K562 (cell line): ENCODE measurements at regions not wholly inside any gene's neighbourhood (a gene's known extent, or its start where the extent isn't known, plus 50 kb on each side); places are given as distances from the start of the nearest gene placed in this dataset.

Experiments
- ETS2 ChIP-seq: IDR thresholded peaks from 2 replicates; pipeline ENCODE4 v1.6.1; 2016; ENCODE audit warnings: borderline replicate concordance, missing genetic modification characterization, mild to moderate bottlenecking, moderate library complexity, missing compliant biosample characterization; ENCODE audit not compliant: poor library complexity, severe bottlenecking
- FIP1L1 ChIP-seq: fragments of 200-400 bp; formaldehyde crosslinking; IDR thresholded peaks from 2 replicates; pipeline ENCODE4 v1.6.1; 2018; ENCODE audit warnings: mild to moderate bottlenecking, low read depth, low read length; ENCODE audit not compliant: poor library complexity, severe bottlenecking
- HOXB6 ChIP-seq: fragments of 250-450 bp; sonication (Bioruptor Pico); IDR thresholded peaks from 2 replicates; pipeline ENCODE4 v1.5.1; 2022; ENCODE audit warnings: mild to moderate bottlenecking, borderline replicate concordance
- KAT2B ChIP-seq: IDR thresholded peaks from one replicate; pipeline ENCODE4 v1.6.1; 2012; ENCODE audit warnings: low read depth, mild to moderate bottlenecking, control low read depth, inconsistent platforms, low read length, moderate library complexity
- MAZ ChIP-seq, 2 experiments: fragments of 450-650 bp in 1 of 2; sonication (generic) in 1 of 2; formaldehyde crosslinking; IDR thresholded peaks in 1 of 2; conservative IDR thresholded peaks in 1 of 2; 2 replicates each; pipeline versions ENCODE4 v1.4.0 to v1.5.0; 2020; ENCODE audit warnings: mild to moderate bottlenecking in 1 of 2, missing genetic modification reagents in 1 of 2
- SMC3 ChIP-seq: conservative IDR thresholded peaks from 2 replicates; pipeline ENCODE4 v1.6.1; 2011; ENCODE audit warnings: low read depth, low read length, improper control_type of control experiment; ENCODE audit not compliant: insufficient read depth
- SPI1 ChIP-seq: IDR thresholded peaks from 2 replicates; pipeline ENCODE4 v1.6.1; 2011; ENCODE audit warnings: low read depth, low read length, control low read depth, borderline replicate concordance
- ZNF778 ChIP-seq: fragments of 450-650 bp; formaldehyde crosslinking; IDR thresholded peaks from 2 replicates; pipeline ENCODE4 v1.4.0; 2020; ENCODE audit warnings: mild to moderate bottlenecking, moderate library complexity
- TF ChIP-seq, protein P1 (sequence below), 3 experiments: IDR thresholded peaks in 2 of 3; conservative IDR thresholded peaks in 1 of 3; 2 replicates each; pipeline ENCODE4 v1.5.1; 2011 to 2012; ENCODE audit warnings: low read length in 3 of 3, mild to moderate bottlenecking in 3 of 3, control low read depth in 2 of 3, improper control_type of control experiment in 1 of 3, inconsistent platforms in 1 of 3, low read depth in 1 of 3, mixed read lengths in 1 of 3, moderate library complexity in 1 of 3; ENCODE audit not compliant: insufficient read depth in 2 of 3
- TF ChIP-seq, protein P2 (sequence below): fragments of 450-650 bp; formaldehyde crosslinking; IDR thresholded peaks from 2 replicates; pipeline ENCODE4 v1.4.0; 2020; ENCODE audit warnings: mild to moderate bottlenecking, moderate library complexity

DNA sequence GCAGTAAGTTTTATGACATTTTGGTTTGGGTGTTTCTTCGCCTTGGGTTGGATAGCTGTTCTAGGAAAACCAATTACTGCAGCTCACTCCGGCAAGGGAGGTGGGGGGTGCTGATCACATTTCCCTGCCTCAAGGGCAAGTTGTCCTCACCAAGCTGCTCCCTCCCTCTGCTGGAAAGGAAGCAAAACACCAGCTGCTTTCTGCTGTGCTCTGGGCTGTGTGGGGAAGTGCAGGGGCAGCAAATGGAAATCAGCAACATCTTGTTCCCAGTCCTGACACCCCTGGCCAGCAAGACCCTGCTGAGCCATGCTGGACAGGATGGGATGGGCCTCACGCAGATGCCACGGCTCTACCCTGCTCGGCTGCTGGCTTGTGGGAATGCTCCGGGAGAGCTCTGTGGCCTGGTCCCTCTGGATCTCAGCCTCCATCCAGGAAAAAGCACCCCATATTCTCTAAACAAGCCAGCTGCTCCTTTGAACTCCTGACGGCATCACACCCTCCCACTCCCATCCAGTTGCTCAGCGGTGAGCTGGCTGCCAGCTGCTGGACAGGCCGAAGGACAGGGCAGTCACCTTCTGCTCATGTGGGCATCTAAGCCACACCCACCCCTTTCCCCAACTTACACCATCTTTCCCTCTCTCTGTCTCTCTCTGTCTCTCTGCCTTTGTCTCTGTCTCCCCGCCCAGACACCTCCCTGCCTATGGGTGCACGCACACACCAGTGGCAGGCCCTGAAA is 52.4 kb upstream of the EIF5 start (continued):
- TF ChIP-seq, protein P1, sequence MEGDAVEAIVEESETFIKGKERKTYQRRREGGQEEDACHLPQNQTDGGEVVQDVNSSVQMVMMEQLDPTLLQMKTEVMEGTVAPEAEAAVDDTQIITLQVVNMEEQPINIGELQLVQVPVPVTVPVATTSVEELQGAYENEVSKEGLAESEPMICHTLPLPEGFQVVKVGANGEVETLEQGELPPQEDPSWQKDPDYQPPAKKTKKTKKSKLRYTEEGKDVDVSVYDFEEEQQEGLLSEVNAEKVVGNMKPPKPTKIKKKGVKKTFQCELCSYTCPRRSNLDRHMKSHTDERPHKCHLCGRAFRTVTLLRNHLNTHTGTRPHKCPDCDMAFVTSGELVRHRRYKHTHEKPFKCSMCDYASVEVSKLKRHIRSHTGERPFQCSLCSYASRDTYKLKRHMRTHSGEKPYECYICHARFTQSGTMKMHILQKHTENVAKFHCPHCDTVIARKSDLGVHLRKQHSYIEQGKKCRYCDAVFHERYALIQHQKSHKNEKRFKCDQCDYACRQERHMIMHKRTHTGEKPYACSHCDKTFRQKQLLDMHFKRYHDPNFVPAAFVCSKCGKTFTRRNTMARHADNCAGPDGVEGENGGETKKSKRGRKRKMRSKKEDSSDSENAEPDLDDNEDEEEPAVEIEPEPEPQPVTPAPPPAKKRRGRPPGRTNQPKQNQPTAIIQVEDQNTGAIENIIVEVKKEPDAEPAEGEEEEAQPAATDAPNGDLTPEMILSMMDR (IDR thresholded peaks at IDR 0.05 in 2 of 3, conservative IDR thresholded peaks at IDR 0.05 in 1 of 3; ENCODE audit: insufficient read depth in 2 of 3, low read depth in 1 of 3, low read length in 3 of 3), result peak; percentile 24 to 53 (median 48); a peak in 4 of 6 replicates
- TF ChIP-seq KAT2B, result no peak
- TF ChIP-seq SPI1, result peak; percentile 42; the same call in 1 of the 2 replicates
- TF ChIP-seq SMC3, result 0 out of 2 replicates have a peak, but pooled peaks have one; percentile 8
- no peak for TF ChIP-seq ETS2
- TF ChIP-seq ZNF778 (CRISPR knock-in tag), result no peak
- TF ChIP-seq, protein P2, sequence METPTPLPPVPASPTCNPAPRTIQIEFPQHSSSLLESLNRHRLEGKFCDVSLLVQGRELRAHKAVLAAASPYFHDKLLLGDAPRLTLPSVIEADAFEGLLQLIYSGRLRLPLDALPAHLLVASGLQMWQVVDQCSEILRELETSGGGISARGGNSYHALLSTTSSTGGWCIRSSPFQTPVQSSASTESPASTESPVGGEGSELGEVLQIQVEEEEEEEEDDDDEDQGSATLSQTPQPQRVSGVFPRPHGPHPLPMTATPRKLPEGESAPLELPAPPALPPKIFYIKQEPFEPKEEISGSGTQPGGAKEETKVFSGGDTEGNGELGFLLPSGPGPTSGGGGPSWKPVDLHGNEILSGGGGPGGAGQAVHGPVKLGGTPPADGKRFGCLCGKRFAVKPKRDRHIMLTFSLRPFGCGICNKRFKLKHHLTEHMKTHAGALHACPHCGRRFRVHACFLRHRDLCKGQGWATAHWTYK (CRISPR knock-in tag), result no peak
- TF ChIP-seq HOXB6 (CRISPR knock-in tag), result no peak
- TF ChIP-seq FIP1L1, result no peak
- peak in 1 of 2 experiments; percentile 32; a peak in 1 of 4 replicates for TF ChIP-seq MAZ (CRISPR knock-in tag; conservative IDR thresholded peaks at IDR 0.05 in 1 of 2, IDR thresholded peaks at IDR 0.05 in 1 of 2)
